IPS-NIHi11 (cell line): ENCODE measurements at regions not wholly inside any gene's neighbourhood (a gene's known extent, or its start where the extent isn't known, plus 50 kb on each side); places are given as distances from the start of the nearest gene placed in this dataset.

Experiments
- DNase-seq: peaks from one replicate; pipeline ENCODE4 v3.0.0; 2012; ENCODE audit warnings: mixed read lengths, low spot score

DNA sequence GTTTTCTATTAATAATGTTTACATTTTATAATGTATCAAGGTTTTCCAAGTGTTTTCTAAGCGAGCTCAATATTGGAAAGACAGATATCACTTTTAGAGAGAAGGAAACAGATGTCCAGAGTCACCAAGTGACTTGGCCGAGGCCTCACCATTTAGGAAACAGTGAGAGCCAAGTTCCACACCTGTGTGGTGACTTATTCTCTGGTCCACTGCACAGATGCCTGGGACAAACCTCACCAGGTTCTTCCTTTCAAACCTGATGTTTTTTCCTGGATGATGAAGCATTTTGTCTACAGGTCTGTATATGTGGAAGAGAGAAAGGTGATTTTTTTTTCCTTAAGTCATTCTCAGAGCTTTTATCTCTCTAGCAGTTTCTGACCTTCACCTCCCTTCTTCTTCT, 280.7 kb downstream of the LPIN1 start:
- no peak for DNase-seq

DNA sequence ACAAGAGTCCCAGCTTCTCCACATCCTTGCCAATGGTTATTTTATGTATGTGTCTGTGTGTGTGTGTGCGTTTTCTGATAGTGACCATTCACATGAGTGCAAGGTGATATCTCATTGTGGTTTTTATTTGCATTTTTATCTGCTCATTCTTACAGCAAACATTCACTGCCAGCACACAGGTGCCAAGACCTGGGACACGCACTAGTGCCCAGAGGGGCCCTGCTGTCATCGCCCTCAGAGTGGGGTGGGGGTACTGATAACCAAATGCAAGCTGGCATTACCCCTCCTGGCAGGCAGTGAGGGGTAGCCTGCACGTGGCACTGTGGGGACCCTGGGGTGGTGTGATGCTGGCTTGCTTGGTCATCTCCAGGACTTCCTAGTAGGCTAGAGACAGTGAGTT, 285.4 kb downstream of the LPIN1 start:
- no peak for DNase-seq

DNA sequence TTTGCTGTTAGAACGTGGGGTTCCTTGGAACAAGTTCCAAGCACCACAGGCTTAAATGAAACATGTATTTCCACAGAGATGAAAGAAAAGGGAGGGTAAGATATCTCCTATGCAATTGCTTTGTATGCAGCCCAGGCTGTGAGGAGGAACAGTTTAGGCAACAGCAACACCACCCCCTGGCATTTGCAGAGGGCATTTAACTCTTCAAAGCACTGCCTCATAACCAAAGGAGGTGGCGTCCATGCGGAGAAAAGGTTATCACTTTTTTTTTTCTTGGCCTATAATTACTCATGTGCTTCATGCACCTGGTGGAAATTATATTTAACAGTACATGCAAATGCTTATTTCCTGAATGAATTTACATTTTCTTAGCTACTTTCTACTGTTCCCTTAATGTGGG, 286.0 kb downstream of the LPIN1 start:
- DNase-seq, result no peak

DNA sequence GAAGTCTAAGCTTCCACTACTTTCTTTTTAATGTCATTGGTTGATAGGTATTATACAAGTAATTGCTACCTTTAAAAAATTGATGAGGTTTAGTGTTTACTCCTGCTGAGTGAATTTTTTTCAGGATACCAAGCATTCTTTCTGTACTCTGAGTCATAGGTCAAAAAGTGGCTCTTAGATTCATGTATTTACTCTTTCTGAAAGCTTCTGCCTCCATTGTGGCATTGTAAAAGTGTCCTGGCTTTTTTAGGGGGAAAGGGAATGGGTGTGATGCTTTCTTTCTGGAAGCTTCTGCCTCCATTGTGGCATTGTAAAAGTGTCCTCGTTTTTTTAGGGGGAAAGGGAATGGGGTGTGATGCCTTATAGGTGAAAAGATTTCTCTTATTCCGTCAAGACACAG, 286.5 kb downstream of the LPIN1 start:
- DNase-seq, result no peak

DNA sequence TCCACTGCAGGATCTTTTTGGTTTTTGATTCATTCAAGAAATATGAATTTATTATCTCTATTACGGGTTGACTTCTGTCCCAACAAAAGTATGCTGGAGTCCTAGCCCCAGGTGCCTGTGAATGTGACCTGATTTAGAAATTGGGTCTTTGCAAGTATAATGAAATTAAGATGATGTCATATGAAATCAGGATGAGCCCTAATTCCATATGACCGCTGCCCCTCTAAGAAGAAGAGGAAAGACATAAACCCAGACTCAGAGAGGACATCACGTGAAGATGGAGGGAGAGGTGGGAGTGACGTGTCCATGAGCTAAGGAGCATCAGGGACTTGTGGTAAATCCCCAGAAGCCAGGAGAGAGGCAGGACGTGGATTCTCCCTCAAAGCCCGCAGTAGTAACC, 287.1 kb downstream of the LPIN1 start:
- DNase-seq, result no peak

DNA sequence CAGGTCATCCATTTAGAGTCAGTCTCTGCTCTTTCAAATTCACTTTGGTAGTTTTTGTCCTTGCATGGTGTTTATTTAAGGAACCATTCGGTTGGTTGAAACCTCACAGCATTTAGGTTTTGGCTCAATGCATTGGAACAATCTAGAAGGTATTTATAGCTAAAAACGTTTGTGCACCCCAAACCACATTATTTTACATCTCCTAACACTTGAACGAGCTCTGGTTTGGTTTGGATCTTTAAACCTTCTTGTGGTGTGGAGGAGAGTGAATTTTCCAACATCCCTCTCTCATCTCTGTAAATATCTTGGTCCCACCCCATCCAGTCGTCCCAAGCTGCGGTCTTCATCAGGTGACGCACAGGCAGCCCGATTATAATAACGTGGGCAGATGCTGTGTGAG, 287.9 kb downstream of the LPIN1 start:
- no peak for DNase-seq

DNA sequence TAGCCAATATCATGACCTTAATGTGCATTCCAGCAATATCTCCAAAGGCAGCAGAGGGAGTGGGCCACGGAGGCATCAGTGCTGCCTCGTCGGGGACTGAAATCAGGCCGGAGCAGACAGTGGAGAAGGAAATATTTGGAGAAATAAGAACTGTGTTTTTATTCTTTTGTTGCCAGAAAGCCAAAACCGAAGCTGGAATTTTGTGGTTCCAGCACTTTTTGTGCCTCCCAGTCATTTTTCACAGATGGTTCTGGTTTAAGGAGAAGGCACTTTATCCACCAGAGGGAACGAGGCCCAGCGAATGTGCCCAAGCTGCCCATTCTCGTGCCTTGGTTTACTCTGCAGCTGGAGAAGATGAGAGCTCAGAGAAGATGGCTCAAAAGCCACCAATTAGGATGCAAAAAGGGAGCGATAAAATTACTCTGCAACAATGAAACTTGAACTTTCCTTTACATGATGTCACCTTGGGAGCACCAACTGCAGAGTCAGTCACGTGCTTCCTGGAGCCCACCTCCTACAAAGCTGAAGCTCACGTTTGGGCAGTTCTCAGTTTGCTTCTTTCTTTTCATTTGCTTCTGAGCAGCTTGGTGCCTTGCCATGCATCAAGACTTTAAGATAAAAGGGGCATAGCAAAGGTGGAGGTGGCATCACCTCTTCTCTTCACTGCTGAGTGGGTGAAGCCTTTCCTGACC, 288.7 kb downstream of the LPIN1 start:
- no peak for DNase-seq

DNA sequence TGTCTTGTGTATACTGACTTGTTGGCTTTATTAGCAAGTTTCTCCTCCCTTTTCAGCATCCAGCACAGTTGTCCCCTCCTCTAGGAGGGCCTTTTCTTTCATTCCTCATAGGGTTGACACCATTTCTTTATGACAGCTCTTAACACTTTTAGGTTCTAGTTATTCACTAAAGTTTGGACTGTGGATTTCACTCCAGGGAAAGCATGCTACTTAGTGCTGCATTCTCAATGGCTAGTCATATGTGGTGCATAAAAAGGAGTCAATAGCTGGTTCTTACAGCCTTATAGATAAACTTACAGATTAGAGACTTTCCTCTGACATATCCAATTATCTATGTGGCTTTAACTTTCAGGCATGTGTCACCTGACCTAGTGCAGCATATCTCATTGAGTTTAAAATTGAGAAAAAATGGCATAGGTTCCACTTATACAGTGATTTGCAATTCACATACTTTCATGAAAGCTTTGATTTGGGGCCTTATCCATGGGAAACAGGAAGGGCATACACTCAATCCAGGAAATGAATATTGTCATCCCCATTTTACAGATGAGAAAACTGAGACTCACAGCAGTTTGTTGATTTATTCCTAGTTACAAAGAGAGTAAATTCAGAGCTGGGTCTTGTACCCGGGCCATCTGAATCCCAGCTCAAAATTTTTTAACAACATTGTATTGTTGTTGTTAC, 289.7 kb downstream of the LPIN1 start:
- DNase-seq, result no peak

DNA sequence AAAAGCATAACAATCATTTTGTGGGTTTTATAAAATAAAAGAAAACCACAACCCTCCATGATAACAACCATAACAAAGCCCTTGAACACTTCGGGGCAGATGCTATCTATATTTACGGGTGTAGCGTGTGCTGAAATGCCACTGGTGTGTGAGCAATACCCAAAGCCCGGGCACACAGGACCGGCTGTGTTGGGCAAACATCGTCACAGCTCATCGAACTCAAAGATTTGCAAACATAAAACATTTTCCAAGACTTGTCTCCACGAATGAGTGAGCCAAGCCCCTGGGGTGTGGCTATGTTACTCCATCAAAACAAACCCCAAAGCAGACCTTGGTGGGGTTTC, 290.2 kb downstream of the LPIN1 start:
- DNase-seq, result no peak

DNA sequence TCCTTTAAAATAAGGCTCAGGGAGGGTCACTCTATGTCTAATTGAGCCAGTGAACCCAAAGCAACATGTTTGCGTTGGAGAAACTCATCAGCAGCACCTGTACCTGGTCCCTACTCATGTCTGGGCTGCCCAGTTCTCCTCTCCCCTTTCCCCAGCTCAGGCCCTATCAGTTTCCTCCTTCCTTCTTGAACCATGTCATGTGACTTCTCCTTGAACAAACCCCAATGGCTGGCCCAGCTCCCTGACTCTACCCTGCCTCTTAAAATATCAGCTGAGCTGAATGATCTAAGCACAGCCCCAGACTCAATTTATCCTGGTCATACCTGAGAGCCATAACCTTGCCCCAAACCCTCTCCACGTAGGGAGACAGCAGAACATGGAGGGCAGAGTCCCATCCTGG, 290.9 kb downstream of the LPIN1 start:
- DNase-seq, result no peak

DNA sequence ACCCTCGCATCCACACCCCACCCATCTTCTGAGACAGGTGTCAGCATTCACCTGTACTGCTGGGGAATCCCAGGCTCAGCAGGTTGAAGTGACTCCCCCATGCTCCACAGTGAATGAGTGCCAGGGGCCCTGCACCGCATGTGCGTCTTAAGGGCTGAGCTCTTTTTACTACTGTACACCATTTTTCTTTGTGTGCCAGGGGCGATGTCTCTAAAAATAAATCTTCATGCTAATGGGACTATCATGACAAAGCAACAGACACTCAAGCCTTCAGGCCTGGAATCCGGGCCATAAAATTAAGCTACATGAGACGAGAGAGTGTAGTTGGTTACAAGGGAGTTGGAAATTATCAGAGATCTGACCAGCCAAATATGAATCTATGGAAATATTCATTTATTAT, 294.8 kb downstream of the LPIN1 start:
- DNase-seq, result no peak

DNA sequence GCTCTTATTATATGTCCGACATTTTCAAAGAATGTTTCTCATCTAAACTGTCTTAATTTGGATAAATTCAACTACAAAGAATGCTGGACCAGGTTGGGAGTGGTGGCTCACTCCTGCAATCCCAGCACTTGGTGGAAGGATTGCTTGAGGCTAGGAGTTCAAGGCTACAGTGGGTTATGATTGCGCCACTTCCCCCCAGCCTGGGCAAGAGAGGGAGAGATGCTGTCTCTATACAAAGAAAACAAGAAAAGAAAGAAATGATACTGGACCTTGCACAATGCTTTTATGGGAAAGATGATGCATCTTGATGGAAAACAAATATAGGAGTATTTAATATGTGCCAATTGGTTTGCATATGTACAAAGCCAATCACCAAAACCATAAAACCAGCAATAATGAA, 296.7 kb downstream of the LPIN1 start:
- no peak for DNase-seq

DNA sequence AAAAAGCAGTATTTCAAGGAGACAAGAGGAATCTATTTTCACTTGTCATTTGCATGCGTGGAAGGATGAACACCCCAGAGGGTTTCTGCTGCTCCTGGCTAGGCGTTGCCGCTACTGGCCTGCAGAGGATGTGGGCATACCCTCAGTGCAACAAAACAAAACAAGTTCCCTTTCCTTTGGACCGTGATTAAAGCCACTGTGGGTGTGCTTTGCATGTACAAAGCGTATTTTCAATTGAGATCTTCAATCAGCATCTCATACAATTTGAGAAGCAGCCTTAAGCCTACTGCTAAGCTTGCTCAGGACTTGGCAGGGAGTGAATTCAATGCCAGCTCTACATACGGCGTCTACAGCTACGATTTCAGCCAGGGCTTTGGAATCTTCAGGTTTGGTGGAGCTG, 298.4 kb downstream of the LPIN1 start:
- DNase-seq, result no peak

DNA sequence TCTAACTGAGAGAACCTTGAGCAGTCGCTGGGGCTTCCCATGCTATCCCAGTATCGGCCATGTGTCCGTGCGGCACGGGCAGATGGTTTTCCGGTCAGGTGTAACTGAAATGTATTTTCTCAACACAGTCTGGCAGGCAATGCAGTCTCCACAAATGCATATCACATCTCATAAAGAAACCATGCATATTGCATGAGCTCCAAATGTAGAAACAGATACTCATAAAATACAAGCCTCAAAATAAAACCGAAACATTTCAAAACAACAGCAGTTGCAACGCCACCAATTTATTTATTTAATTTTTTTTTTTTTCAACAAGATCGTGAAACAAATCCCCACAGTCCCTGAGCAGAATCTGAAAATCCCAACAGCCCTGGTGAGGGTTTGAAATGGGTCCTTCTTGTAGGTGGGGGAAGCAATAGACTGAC, 299.4 kb downstream of the LPIN1 start:
- no peak for DNase-seq

DNA sequence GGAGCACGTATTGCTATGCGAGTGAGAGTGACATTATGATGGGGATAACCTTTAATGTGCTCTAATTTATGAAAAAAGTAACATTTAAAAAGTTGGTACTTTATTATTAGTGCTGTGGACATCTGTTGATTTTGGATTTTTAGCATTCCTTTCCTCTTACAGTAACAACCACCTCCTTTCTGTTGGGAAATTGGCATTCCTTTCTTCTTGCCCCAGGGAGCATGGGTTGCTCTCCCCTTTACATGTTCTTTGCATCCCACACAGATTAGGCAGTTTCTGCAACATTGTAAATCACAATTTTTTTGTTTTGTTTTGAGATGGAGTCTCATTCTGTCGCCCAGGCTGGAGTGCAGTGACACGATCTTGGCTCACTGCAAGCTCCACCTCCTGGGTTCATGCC, 300.2 kb downstream of the LPIN1 start:
- peak; percentile 17 for DNase-seq

DNA sequence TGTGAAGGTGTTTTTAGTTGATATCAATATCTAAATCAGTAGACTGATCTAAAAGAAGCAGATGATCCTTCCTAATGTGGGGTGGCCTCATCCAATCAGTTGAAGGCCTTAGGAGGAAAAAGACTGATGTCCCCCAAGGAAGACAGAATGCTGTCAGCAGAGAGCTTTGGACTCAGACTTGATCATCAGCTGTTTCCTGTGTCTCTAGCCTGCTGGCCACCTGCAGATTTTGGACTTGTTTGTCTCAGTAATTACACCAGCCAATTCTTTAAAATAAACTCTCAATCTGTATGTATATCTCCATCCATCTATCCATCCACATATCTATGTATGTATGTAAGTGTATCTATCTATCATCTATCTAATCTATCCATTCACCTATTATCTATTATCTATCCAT, 301.3 kb downstream of the LPIN1 start:
- no peak for DNase-seq

DNA sequence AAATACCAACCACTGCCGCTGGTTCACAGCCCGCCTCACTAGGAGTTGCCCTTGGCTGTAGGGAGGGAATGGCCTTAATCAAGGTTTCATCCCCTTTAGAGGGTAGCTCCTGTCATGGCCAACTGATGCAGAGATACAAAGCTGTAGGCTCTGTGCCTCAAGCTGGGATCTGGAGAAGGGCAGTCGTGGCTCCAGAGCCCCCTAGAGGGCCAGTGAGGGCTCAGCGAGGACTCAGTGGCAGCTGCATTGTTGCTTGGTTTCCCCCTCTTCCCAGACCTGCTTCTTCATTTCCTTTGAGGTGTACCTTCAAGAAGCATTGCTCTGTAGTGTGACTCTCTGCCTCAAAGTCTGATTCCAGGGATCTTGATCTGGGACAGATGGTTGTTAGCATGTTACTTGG, 302.1 kb downstream of the LPIN1 start:
- peak; percentile 55 for DNase-seq

DNA sequence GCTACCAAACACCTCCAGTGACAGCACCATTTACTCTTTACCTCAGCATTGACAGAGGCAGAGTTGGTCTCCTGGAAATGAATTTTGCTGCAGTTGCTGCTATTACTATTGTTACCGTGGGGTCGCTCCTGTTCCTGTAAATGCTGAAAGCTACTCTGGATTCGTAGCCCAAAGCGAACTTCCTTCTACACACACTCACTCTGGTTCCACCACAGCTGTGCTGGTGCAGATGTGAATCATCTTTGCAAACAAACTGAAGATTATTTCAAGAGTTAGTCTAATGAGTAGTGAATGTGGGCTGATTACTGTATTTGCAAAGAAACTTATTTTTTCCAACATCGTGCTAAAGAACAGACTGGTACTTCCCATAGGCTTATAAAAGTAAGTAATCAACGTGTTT, 304.0 kb downstream of the LPIN1 start:
- no peak for DNase-seq

DNA sequence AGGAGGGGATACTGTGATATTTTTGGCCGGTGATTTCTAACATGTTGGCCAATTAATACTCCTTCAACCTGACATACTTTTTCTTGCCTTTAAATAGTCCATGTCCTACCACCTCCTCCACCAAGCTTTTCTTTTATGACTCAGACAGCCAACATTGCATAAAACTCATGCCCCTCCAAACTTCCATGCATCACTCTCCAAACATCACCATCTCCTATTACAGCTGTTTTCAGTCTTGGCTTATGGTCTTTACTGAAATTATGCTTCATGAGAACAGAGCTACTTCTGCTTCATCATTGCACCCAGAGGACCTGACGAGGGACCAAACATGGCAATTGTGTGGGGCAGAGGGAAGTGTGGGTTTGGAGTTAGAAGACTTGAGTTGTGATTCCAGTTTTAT, 305.4 kb downstream of the LPIN1 start:
- no peak for DNase-seq

DNA sequence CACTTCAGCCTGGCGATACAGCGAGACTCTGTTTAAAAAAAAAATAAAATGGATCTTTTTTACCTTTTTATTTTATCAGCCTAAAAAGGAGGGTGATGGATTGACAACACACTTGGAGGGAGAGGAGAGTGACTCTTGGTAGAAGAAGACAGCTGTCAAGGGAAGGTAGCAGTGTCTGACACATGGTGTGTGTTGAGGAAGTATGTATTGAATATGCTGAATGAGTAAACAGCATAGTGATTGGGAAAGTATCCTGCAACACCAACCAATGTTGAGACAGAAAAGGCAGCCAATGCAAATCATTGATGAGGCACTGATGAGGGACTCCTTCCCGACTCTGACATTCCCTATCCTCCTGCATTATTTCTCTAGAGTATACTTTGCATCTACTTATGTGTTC, 306.4 kb downstream of the LPIN1 start:
- no peak for DNase-seq

DNA sequence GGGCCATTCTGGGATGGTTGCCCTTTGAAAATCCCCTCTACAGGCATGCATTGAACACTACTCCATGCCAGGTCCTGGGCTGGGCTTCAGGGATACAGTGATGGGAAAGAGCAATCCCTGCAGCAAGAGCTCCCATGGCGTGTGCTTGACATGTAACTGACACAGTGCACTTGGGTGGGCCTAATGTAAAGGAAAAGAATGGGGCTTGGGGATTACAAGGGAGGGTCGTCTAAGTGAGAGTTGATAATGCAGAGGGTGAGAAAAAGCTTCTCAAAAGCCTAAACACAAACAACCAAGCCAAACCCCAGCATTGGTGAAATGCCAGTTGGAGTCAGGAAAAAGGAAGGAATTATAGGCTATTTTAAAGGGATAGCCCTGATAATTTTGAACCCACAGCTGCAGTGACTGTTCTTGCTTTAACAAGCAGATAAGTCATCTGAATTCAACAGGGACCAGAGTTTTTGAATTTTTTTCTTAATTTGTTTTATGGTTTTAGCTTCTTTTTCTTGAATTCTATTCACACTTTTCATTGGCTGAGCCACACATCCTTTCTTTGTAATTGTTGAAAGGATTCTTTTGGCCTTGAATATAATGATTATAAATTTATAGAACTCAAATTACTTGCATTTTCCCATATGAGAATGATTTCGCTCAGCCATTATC, 308.7 kb downstream of the LPIN1 start:
- no peak for DNase-seq

DNA sequence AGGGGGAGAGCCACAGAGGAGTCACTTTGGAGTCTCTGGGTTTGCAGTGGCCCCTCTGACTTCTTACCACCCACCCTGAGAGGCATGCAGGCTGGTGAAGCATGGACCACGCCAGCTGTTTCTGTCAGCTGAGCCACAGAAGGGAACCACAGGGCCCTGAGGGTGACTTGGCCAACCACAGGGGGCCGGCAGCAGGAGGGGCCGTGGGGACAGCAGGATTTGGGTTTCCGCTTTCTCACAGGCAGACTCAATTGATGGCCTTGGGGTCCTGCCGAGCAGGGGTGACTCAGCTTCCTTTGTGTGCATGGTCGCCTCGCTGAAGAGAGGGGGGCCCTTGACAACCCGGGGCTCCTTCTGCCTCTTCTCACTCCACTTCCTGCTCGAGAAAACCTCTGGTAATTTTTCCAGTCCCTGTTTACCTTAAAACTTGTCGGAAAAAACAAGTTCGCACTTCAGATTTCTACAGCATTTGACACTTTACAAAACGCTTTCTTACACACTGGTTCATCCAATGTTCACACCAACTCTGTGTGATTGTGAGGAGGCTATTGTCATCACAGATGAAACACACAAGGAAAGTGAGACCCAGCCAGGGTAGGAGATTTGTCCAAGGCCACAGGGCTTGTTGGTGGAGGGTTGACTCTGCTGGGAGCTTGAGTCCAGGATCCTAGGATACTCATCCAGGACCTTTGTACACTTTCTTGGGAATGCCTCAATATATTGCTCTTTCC, 311.2 kb downstream of the LPIN1 start:
- DNase-seq, result peak; percentile 11
